ENCODE measurements at regions not wholly inside any gene's neighbourhood (a gene's known extent, or its start where the extent isn't known, plus 50 kb on each side); places are given as distances from the start of the nearest gene placed in this dataset.

GRCh38 chr3:41075975-41076374, 123.3 kb upstream of the CTNNB1 start:
- TF ChIP-seq, protein P1, sequence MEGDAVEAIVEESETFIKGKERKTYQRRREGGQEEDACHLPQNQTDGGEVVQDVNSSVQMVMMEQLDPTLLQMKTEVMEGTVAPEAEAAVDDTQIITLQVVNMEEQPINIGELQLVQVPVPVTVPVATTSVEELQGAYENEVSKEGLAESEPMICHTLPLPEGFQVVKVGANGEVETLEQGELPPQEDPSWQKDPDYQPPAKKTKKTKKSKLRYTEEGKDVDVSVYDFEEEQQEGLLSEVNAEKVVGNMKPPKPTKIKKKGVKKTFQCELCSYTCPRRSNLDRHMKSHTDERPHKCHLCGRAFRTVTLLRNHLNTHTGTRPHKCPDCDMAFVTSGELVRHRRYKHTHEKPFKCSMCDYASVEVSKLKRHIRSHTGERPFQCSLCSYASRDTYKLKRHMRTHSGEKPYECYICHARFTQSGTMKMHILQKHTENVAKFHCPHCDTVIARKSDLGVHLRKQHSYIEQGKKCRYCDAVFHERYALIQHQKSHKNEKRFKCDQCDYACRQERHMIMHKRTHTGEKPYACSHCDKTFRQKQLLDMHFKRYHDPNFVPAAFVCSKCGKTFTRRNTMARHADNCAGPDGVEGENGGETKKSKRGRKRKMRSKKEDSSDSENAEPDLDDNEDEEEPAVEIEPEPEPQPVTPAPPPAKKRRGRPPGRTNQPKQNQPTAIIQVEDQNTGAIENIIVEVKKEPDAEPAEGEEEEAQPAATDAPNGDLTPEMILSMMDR (IDR thresholded peaks at IDR 0.05; ENCODE audit: insufficient read depth, low read length) = no peak
- TF ChIP-seq GABPA (IDR thresholded peaks at IDR 0.05; ENCODE audit: low read depth) = no peak
